ENCODE measurements at regions not wholly inside any gene's neighbourhood (a gene's known extent, or its start where the extent isn't known, plus 50 kb on each side); places are given as distances from the start of the nearest gene placed in this dataset.

DNA sequence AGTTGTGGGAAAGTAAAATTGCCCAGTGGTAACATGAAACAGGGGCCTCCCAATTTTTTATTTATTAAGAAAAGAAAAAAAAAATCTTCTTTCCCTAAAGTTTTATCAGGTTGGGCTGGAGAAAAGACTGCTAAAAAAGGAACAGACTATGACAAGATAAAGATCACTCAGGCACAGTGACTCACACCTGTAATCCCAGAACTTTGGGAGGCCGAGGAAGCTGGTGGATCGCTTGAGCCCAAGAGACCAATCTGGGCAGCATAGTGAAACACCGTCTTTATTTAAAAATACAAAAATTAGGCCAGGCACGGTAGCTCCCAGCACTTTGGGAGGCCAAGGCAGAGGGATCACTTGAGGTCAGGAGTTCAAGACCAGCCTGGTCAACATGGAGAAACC lies 312.5 kb downstream of the CETN3 start:
- TF ChIP-seq, protein P1, sequence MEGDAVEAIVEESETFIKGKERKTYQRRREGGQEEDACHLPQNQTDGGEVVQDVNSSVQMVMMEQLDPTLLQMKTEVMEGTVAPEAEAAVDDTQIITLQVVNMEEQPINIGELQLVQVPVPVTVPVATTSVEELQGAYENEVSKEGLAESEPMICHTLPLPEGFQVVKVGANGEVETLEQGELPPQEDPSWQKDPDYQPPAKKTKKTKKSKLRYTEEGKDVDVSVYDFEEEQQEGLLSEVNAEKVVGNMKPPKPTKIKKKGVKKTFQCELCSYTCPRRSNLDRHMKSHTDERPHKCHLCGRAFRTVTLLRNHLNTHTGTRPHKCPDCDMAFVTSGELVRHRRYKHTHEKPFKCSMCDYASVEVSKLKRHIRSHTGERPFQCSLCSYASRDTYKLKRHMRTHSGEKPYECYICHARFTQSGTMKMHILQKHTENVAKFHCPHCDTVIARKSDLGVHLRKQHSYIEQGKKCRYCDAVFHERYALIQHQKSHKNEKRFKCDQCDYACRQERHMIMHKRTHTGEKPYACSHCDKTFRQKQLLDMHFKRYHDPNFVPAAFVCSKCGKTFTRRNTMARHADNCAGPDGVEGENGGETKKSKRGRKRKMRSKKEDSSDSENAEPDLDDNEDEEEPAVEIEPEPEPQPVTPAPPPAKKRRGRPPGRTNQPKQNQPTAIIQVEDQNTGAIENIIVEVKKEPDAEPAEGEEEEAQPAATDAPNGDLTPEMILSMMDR (IDR thresholded peaks at IDR 0.05), result no peak
- TF ChIP-seq SIN3A (IDR thresholded peaks at IDR 0.05; ENCODE audit: borderline replicate concordance, insufficient read depth, low read depth, low read length) (no peak), POLR2AphosphoS5 (IDR thresholded peaks at IDR 0.05; ENCODE audit: low read depth, low read length) (no peak)
